Stimulated activated memory B cell treated with anti-CD40 and anti-IgM and Interleukin-4, amounts not matched to agents 10 μg/mL and 1 μg/mL and 100 μg/mL, for 72 hours (primary cell): ENCODE measurements at regions not wholly inside any gene's neighbourhood (a gene's known extent, or its start where the extent isn't known, plus 50 kb on each side); places are given as distances from the start of the nearest gene placed in this dataset.

Experiments
- ATAC-seq: fragments of 150-1000 bp; cut with Tn5 transposase; 2 replicates; pipeline ENCODE4 v1.10.0; 2021
- H3K27ac Mint-ChIP-seq: one replicate; pipeline ENCODE4 v1.8.0; 2022; ENCODE audit warnings: mild to moderate bottlenecking, mixed read lengths
- H3K27me3 Mint-ChIP-seq: one replicate; pipeline ENCODE4 v1.8.0; 2022; ENCODE audit warnings: mixed read lengths
- H3K36me3 Mint-ChIP-seq: one replicate; pipeline ENCODE4 v1.8.0; 2022; ENCODE audit warnings: mixed read lengths
- H3K4me1 Mint-ChIP-seq: one replicate; pipeline ENCODE4 v1.8.0; 2022; ENCODE audit warnings: mixed read lengths
- H3K4me3 Mint-ChIP-seq: one replicate; pipeline ENCODE4 v1.8.0; 2022; ENCODE audit warnings: mild to moderate bottlenecking, moderate library complexity, mixed read lengths
- H3K9me3 Mint-ChIP-seq: one replicate; pipeline ENCODE4 v1.8.0; 2022; ENCODE audit warnings: mixed read lengths

GRCh38 chr22:22036588-22036987, 54.0 kb upstream of the TOP3B start:
- no peaks in the 10 kb centered on the region for H3K27me3 Mint-ChIP-seq
- peaks cover 7% of the 10 kb centered on the region for H3K9me3 Mint-ChIP-seq
- peaks cover 11% of the 10 kb centered on the region for H3K36me3 Mint-ChIP-seq
- ATAC-seq, result no peak
- peaks cover 86% of the 10 kb centered on the region for H3K4me1 Mint-ChIP-seq
- H3K4me3 Mint-ChIP-seq, result no peak overlapping the region
- peak overlapping the region; percentile 94 for H3K27ac Mint-ChIP-seq

- no peaks in the 10 kb centered on the region for H3K27me3 Mint-ChIP-seq
Measured at GRCh38 chr22:22035771-22036314, 53.3 kb upstream of the TOP3B start.

GRCh38 chr22:22035203-22035602, 52.6 kb upstream of the TOP3B start:
- Mint-ChIP-seq H3K27me3 (no peaks in the 10 kb centered on the region), H3K4me1 (peaks cover 96% of the 10 kb centered on the region), H3K36me3 (peaks cover 11% of the 10 kb centered on the region), H3K9me3 (peaks cover 7% of the 10 kb centered on the region), H3K4me3 (no peak overlapping the region), H3K27ac (peak overlapping the region; percentile 94)
- no peak for ATAC-seq

More at GRCh38 chr22:22035771-22036314, 53.3 kb upstream of the TOP3B start:
- Mint-ChIP-seq H3K9me3 (peaks cover 7% of the 10 kb centered on the region), H3K4me3 (no peak overlapping the region), H3K4me1 (peaks cover 92% of the 10 kb centered on the region), H3K36me3 (peaks cover 11% of the 10 kb centered on the region), H3K27ac (peak overlapping the region; percentile 94)
- ATAC-seq, result no peak

- ATAC-seq, result no peak
- peaks cover 94% of the 10 kb centered on the region for H3K4me1 Mint-ChIP-seq
- peak overlapping the region; percentile 94 for H3K27ac Mint-ChIP-seq
- H3K9me3 Mint-ChIP-seq, result peaks cover 4% of the 10 kb centered on the region
- peaks cover 5% of the 10 kb centered on the region for H3K36me3 Mint-ChIP-seq
- no peak overlapping the region for H3K4me3 Mint-ChIP-seq
- H3K27me3 Mint-ChIP-seq, result no peaks in the 10 kb centered on the region
Measured at GRCh38 chr22:22034469-22035132, 52.0 kb upstream of the TOP3B start.

- Mint-ChIP-seq H3K27me3 (no peaks in the 10 kb centered on the region), H3K4me3 (no peak overlapping the region), H3K4me1 (peaks cover 91% of the 10 kb centered on the region), H3K36me3 (no peaks in the 10 kb centered on the region), H3K27ac (peak overlapping the region; percentile 94), H3K9me3 (no peaks in the 10 kb centered on the region)
- ATAC-seq, result no peak
Measured at GRCh38 chr22:22033803-22034468, 51.3 kb upstream of the TOP3B start.

GRCh38 chr22:22032906-22033802, 50.6 kb upstream of the TOP3B start:
- Mint-ChIP-seq H3K27me3 (no peaks in the 10 kb centered on the region), H3K4me3 (no peak overlapping the region), H3K9me3 (no peaks in the 10 kb centered on the region), H3K4me1 (peaks cover 83% of the 10 kb centered on the region), H3K27ac (peak overlapping the region; percentile 94), H3K36me3 (no peaks in the 10 kb centered on the region)
- no peak for ATAC-seq

- no peaks in the 10 kb centered on the region for H3K27me3 Mint-ChIP-seq
- H3K9me3 Mint-ChIP-seq, result no peaks in the 10 kb centered on the region
- peaks cover 75% of the 10 kb centered on the region for H3K4me1 Mint-ChIP-seq
- H3K36me3 Mint-ChIP-seq, result no peaks in the 10 kb centered on the region
- no peak overlapping the region for H3K4me3 Mint-ChIP-seq
- peak overlapping the region; percentile 94 for H3K27ac Mint-ChIP-seq
- no peak for ATAC-seq
Measured at GRCh38 chr22:22032099-22032905, 49.7 kb upstream of the TOP3B start.
